NCI-H146 treated with DMSO at 0.1 percent for 48 hours (cell line): ENCODE measurements at regions not wholly inside any gene's neighbourhood (a gene's known extent, or its start where the extent isn't known, plus 50 kb on each side); places are given as distances from the start of the nearest gene placed in this dataset.
"Not testable (repeated sequence)": the region's sequence is repeated elsewhere in the genome, so short reads cannot be mapped to it uniquely, and the experiment has no call there.

Experiments
- DNase-seq: peaks from one replicate; lab custom pipeline; 2025; ENCODE audit not compliant: unreplicated experiment; lab: John Stamatoyannopoulos, UW

DNA sequence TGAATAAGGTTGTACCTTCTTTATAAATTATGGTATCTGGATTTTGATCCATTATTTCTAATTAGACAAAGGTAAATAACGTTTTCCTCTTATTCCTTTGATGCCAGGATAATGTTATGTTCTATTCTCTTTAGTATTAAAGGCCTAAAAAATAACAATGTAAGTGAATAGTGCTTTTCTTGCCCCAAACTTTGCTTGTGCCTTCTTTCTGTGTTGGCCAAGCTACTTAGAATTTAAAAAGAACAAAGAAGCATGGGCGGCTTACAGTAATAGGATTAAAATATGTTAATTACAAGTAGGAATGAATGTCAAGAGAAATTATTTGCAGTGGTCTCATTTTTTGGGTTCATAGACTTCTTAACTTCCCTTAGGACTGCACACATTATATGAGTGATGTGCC, 105.0 kb upstream of the FSIP2 start:
- DNase-seq, result no peak

DNA sequence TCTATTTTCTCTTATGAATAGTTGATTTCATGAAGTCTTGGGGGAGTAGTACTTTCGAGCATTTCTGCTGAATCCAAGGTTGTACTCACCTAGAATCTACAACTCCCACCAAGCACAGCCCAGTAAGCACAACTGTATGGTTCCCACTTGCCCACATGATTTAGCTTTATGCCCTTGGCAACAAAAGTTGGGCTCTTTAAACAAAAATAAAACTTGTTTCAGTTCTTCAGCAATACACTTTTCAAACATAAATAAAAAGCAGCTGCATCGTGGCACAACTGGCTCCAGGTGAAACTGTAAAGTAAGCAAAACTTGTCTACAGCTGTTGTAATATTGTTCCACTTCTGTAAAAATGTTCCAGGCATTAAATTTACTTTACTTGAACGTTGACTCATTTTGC, 99.8 kb upstream of the FSIP2 start:
- DNase-seq, result no peak

DNA sequence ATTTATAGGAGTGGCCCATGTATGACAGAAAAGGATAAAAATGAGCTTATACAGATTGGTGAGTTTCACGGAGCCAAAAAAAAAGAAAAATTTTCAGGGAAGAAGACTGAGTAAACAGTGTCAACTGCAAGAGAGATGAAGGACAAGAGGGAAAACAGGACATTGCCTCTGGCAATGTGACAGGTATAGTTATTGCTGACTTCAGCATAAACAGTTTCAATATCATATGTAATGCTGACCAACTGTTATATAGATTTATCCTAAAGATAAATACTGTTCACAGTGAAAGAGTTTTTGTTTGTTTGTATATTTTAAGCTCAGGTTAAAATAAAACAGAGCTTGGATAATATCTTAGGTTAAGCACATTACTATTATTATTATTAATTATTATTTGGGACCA, 98.0 kb upstream of the FSIP2 start:
- no peak for DNase-seq

DNA sequence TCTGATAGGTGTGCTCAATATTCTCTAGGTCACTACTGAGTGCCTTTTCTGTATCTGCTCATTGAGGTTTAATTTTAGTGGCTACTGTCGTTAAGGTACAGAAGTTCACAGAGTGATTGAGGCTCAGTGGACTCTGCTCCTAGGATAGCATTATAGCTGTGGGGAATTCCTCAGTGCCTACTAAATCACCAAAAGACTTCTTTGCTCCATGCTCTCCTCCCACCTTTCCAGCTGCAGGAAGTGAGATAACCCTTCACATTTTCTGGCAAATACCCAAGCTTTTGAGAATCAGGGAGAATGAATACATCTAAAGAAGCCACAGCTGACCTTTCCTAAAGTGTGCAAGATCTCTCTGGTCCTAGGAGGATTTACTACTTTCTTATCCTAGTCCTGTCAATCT, 95.2 kb upstream of the FSIP2 start:
- DNase-seq, result no peak

DNA sequence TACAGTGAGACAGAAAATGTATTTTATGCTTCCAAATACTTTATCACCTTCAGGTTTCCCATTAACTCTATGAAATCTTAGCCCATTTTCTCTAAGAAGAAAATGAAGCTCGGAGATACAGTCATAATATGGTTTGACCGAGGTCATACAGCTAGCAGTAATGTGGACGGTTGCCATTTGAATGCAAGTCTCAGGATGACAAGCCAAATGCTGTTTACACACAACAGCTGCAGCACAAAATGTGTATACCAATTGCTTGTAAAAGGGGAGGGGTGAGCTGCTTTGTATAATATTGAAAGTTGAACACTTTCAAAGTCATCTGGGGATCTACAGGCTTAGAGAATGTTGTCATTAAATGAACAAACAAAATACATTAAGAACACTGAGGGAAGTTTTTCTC, 93.8 kb upstream of the FSIP2 start:
- DNase-seq, result no peak

DNA sequence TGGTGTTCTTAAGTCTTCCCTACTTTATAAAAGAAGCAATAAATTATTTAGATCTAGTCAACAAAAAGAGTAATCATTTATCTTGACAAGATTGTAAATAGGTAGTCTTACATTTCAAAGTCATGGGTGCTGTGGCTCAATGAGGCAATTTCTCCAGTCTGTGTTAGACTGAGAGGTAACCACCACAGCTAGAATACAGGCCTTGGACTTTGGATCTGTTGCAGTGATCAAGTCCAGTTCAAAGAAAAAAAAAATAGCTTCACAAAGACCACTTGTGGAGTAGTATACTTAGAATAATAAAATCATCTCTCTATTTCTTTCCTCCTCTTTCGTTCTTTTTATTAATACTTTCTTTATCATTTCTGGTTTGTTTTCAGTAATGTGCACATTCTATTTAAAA, 93.1 kb upstream of the FSIP2 start:
- DNase-seq, result no peak

DNA sequence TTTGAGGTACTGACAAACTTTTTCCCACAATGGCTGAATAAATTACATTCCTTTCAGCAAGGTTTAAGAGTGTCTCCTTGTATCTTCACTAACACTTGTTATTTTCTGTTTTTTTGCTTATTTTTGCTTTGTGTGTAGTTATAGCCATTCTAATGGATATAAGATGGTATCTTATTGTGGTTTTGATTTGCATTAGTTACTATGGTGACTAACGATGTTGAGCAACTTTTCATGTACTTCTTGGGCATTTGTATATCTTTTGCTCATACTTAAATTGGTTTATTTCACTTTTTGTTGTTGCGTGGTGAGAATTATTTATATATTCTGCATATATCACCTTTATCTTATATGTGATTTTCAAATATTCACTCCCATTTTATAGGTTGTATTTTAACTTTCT, 79.9 kb upstream of the FSIP2 start:
- DNase-seq, result no peak

DNA sequence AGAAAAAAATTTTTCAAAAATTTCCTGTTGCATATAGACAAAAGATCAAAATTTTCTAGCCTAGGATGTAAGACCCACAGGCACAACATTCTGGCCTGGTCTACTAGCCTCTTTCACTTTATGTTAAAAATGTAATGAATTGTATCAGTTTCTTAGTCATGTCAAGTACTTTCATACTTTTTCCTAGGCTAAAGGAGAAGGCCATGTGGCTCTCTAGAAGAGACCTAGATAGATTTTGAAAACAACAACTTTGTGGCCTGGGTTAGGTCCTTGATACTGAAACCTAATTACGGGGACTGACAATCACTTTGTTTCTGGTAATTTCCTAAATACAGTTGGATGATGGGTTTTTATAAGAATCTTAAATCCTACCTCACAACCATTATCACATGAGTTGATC, 74.8 kb upstream of the FSIP2 start:
- no peak for DNase-seq

DNA sequence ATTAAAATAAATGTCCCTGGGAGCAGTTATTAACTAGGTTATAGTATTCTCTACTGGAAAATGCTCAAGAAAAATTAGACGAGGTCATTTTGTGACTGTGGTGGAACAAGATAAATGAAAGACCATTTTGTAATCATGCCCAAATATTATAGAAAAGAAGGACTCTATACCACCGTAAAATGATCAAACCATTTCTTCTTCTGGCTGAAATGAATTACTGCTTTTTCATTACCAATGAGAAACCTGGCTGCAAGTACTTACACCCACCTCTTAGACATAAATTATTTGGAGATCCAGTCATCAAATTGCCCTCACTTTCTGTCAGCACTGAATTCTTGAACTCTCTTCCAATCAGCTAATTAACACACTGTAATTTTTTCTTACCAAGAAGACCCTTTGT, 74.2 kb upstream of the FSIP2 start:
- DNase-seq, result no peak

DNA sequence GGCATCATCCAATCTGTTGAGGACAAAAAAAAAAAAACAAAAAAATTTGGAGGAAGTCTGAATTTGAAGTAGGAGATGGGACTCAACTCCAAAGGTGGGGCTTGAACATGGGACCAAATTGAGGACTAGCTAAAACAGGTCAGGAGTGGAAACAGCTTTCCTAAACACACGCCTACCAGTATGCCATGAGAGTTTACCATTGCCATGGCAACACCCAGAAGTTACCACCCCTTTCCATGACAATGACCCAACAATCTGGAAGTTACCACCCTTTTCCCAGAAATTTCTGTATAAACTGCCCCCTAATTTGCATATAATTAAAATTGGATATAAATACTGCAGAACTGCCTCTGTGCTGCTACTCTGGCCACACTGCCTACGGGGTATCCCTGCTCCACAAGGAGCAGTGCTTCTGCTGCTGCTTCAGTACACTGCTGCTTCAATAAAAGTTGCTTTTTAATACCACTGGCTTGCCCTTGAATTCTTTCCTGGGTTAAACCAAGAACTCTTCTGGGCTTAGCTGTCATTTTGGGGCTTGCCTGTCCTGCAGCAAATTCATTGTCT, 73.3 kb upstream of the FSIP2 start:
- DNase-seq, result no peak

DNA sequence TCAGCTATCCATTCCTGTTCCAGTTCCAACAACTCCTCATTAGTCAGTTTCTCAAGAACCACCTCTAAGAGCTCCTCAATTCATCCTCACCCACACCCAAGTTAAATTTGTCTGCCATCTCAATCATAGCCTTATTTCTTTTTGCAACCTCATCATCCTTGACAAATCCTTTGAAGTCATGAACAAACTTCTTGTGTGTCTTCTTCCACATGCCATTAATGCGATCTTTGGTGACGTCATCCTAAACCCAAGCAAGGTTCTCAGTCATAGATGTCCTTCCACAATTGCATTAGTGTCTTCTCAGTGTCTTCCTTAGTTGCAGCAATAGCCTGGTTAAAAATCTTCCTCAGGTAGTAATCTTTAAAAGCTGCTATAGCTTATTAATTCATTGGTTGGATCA, 71.2 kb upstream of the FSIP2 start:
- no peak for DNase-seq

DNA sequence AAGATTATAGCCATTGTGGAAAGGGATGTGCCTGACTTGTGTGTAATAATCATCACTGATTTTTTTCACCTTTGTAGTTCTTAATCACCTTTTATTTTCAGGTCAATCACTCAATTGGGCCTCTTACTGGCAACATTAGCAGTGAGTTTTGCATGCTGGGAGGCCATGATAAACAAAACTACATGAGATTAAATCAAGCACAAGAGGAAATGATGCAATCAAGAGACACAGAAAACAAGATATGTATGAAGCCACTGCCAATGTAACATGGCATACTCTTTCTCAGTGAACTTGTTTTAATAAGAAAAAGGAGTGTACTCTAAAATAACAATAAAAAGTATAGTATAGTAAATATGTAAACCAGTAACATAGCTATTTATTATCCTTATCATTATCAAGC, 69.9 kb upstream of the FSIP2 start:
- no peak for DNase-seq

DNA sequence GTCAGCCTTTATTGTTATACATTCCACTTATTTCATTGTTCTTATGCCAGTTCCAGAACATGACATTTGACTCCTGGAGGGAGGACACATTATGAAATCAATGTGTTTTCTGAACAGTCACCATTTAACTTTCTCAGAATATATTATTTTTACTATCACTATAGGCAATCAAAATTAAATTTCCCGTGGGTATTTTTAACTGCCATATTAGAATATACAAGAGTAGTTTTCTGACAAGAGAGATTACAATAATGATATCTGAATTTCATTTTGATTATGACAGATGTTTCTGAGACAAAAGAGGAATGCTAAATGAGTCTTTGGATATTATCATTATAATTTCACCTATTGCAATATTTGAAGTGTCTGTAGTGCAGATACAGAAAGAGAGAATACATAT, 64.4 kb upstream of the FSIP2 start:
- DNase-seq, result no peak

DNA sequence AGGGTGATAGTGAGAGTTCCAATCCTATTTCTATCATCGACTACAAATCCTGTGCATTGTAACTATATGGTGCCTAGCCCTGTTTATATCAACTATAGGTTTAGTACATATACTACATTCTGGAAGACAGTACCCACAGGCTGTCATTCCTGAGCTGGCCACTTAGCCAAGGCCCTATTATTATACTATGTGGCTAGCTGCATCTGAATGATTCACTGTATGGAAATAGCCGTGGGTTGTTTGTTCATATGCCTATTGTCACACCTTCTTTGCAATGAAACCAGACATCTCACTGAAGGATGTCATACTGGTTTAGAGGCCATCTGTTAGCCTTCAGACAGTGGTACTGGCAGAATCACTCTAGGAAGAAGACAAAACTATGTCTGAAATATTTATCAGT, 62.3 kb upstream of the FSIP2 start:
- no peak for DNase-seq

DNA sequence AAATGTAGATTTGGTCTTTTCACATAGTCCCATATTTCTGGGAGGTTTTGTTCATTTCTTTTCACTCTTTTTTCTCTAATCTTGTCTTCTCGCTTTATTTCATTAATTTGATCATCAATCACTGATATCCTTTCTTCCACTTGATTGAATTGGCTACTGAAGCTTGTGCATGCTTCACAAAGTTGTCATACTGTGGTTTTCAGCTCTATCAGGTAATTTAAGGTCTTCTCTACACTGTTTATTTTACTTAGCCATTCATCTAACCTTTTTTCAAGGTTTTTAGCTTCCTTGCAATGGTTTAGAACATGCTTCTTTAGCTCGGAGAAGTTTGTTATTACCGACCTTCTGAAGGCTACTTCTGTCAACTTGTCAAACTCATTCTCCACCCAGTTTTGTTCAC, 51.6 kb upstream of the FSIP2 start:
- DNase-seq, result not testable (repeated sequence)

DNA sequence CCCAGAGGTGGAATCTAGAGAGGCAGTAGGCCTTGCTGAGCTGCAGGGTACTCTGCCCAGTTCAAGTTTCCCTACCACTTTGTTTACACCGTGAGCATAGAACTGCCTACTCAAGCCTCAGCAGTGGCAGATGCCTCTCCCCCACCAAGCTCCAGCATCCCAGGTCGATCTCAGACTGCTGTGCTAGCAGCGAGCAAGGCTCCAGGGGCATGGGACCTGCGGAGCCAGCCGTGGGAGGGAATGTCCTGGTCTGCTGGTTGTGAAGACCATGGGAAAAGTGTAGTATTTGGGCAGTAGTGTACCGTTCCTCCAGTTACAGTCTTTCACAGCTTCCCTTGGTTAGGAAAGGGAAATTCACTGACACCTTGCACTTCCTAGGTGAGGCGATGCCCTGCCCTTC, 50.6 kb upstream of the FSIP2 start:
- DNase-seq, result no peak
